GM12878 (cell line): ENCODE measurements at regions not wholly inside any gene's neighbourhood (a gene's known extent, or its start where the extent isn't known, plus 50 kb on each side); places are given as distances from the start of the nearest gene placed in this dataset.

Source experiments
- ATAC-seq: fragments of 200-7000 bp; cut with Tn5 transposase; 3 replicates; pipeline ENCODE4 v1.9.1; 2020; ENCODE audit warnings: mild to moderate bottlenecking, moderate library complexity
- BruUV-seq: library from RNA; stranded (reverse); fragments of 400-500 nt; replicated peaks from 2 replicates; lab custom pipeline; 2021; lab: Mats Ljungman, UMichigan
- CTCF ChIA-PET: fragments of 300-600 bp; sonication (Branson Sonifier 250); formaldehyde crosslinking; extraction: SDS; loops from one replicate; lab custom pipeline; 2021; ENCODE audit warnings: inconsistent platforms; lab: Yijun Ruan, JAX
- POLR2A ChIA-PET: fragments of 350-600 bp; formaldehyde crosslinking; extraction: SDS; loops from one replicate; lab custom pipeline; 2021; ENCODE audit warnings: inconsistent platforms; lab: Charles Lee
- RAD21 ChIA-PET: fragments of 300-600 bp; sonication (Branson Sonifier 250); formaldehyde crosslinking; loops from one replicate; lab custom pipeline; 2023; ENCODE audit warnings: antibody characterized with exemption; ENCODE audit not compliant: unreplicated experiment; lab: Charles Lee
- SMC1A ChIA-PET: fragments of 300-600 bp; sonication (Branson Sonifier 250); formaldehyde crosslinking; loops from one replicate; lab custom pipeline; 2023; ENCODE audit not compliant: unreplicated experiment, uncharacterized antibody; lab: Charles Lee
- DNase-seq: peaks from one replicate; pipeline ENCODE4 v3.0.0-alpha.2; 2011; ENCODE audit warnings: low read depth, low spot score
- FAIRE-seq: peaks from 3 replicates; lab custom pipeline; 2011; peaks lifted over from hg19 to GRCh38; lab: Jason Lieb, UNC
- H2AFZ ChIP-seq: 2 replicates; pipeline ENCODE4 v1.6.0; 2011; ENCODE audit warnings: low read depth, low read length, control low read depth; ENCODE audit not compliant: control insufficient read depth
- H3K27ac ChIP-seq: 2 replicates; pipeline ENCODE4 v1.5.1; 2011; ENCODE audit warnings: control low read depth; ENCODE audit not compliant: control insufficient read depth, insufficient read depth
- H3K27me3 ChIP-seq, 2 experiments: replicated peaks in 1 of 2; 2 replicates each; pipeline versions ENCODE4 v1.6.0 to v1.6.1; 2011; ENCODE audit warnings: low read length in 1 of 2; ENCODE audit not compliant: control insufficient read depth in 2 of 2, insufficient read depth in 2 of 2
- H3K36me3 ChIP-seq, 2 experiments: 2 replicates each; pipeline ENCODE4 v1.5.1; 2011; ENCODE audit warnings: low read length in 1 of 2; ENCODE audit not compliant: control insufficient read depth in 2 of 2, insufficient read depth in 2 of 2
- H3K4me1 ChIP-seq: 2 replicates; pipeline ENCODE4 v1.6.1; 2011; ENCODE audit warnings: mild to moderate bottlenecking, low read length, moderate library complexity, mixed read lengths; ENCODE audit not compliant: control insufficient read depth, insufficient read depth
- H3K4me2 ChIP-seq: 2 replicates; pipeline ENCODE4 v1.6.0; 2011; ENCODE audit warnings: control low read depth; ENCODE audit not compliant: control insufficient read depth, insufficient read depth
- H3K4me3 ChIP-seq: fragments of 200-600 bp; sonication (generic); 2 replicates; pipeline ENCODE4 v1.5.1; 2016
- H3K79me2 ChIP-seq: 2 replicates; pipeline ENCODE4 v1.6.0; 2011; ENCODE audit warnings: low read length; ENCODE audit not compliant: control insufficient read depth, insufficient read depth
- H3K9ac ChIP-seq: 2 replicates; pipeline ENCODE4 v1.8.0; 2011; ENCODE audit warnings: low read length, control low read depth, mixed read lengths; ENCODE audit not compliant: control insufficient read depth, insufficient read depth
- H3K9me3 ChIP-seq: replicated peaks from 3 replicates; pipeline ENCODE4 v1.5.1; 2011; ENCODE audit warnings: mild to moderate bottlenecking, low read length; ENCODE audit not compliant: control insufficient read depth, insufficient read depth
- H4K20me1 ChIP-seq: 2 replicates; pipeline ENCODE4 v1.6.0; 2011; ENCODE audit not compliant: control insufficient read depth, insufficient read depth
- ATF7 ChIP-seq: fragments of 450-650 bp; IDR thresholded peaks from 2 replicates; pipeline ENCODE4 v1.6.1; 2016; ENCODE audit warnings: low read depth, mild to moderate bottlenecking
- ESRRA ChIP-seq: IDR thresholded peaks from 2 replicates; pipeline ENCODE4 v1.6.1; 2012; ENCODE audit warnings: mild to moderate bottlenecking, low read length, improper control_type of control experiment
- HCFC1 ChIP-seq: fragments of 150-350 bp; IDR thresholded peaks from 2 replicates; pipeline ENCODE4 v1.6.1; 2014; ENCODE audit warnings: low read length
- IRF4 ChIP-seq: IDR thresholded peaks from 2 replicates; pipeline ENCODE4 v1.6.1; 2011; ENCODE audit warnings: low read depth, low read length
- SREBF2 ChIP-seq: IDR thresholded peaks from 2 replicates; pipeline ENCODE4 v1.6.1; 2012; ENCODE audit warnings: mild to moderate bottlenecking, low read length
- TCF12 ChIP-seq: IDR thresholded peaks from 2 replicates; pipeline ENCODE4 v1.6.1; 2011; ENCODE audit warnings: low read depth, mild to moderate bottlenecking, low read length
- WGBS: methylation state at CpG from one replicate; pipeline ENCODE4 v1.1.6; 2016; ENCODE audit warnings: low lambda C conversion rate; ENCODE audit not compliant: insufficient replicate concordance, insufficient coverage; ENCODE audit errors: missing lambda C conversion rate; 5-methylcytosine and 5-hydroxymethylcytosine counted together
- in situ Hi-C: fragments of 300-500 bp; cut with MboI; formaldehyde crosslinking; loops from 9 replicates; pipeline ENCODE4 v1.14.3; 2018; ENCODE audit warnings: mixed read lengths
- intact Hi-C: fragments of 100-400 bp; cut with micrococcal nuclease; formaldehyde crosslinking; loops from one replicate; pipeline ENCODE4 v1.14.2; 2022; ENCODE audit not compliant: unreplicated experiment

GRCh38 chr2:145360129-145360790 lies 840.3 kb upstream of the ZEB2 start (continued):
- TF ChIP-seq TCF12 = no peak
- TF ChIP-seq HCFC1 = no peak

- ChIA-PET CTCF (interaction anchor here (1.0 kb wide), 1 partner anchor 393 kb away, joined by 3 read pairs; no protein-coding TSS in a partner anchor), POLR2A (no interaction called here), RAD21 (no interaction called here), SMC1A (no interaction called here)
- DNase-seq = no peak
- WGBS = 64% methylated on average over 3 of the region's 3 CpGs
- FAIRE-seq = no peak
- intact Hi-C loops = no loop called here
- TF ChIP-seq ESRRA (no peak), IRF4 (no peak)
- no peak overlapping the region for H3K4me2 ChIP-seq
- H3K79me2 ChIP-seq = no peaks in the 10 kb centered on the region
- H3K36me3 ChIP-seq = no peaks in the 10 kb centered on the region
- H4K20me1 ChIP-seq = no peaks in the 10 kb centered on the region
- ATAC-seq = no peak
- H3K27me3 ChIP-seq = no peaks in the 10 kb centered on the region
- H3K4me1 ChIP-seq = no peaks in the 10 kb centered on the region
- no peak overlapping the region for H3K9ac ChIP-seq
- in situ Hi-C loops = no loop called here
- no peaks in the 10 kb centered on the region for H3K9me3 ChIP-seq
- no peak overlapping the region for H2AFZ ChIP-seq
- no peak overlapping the region for H3K27ac ChIP-seq
- no TSS peak for BruUV-seq
- no peak overlapping the region for H3K4me3 ChIP-seq
These were observed 839.6 kb upstream of the ZEB2 start for GRCh38 chr2:145359561-145359960.

GRCh38 chr2:145356056-145356455 lies 836.1 kb upstream of the ZEB2 start:
- FAIRE-seq = no peak

More at GRCh38 chr2:145356056-145356455, 836.1 kb upstream of the ZEB2 start:
- no TSS peak for BruUV-seq
- ChIA-PET POLR2A (no interaction called here), CTCF (no interaction called here), RAD21 (no interaction called here), SMC1A (interaction anchor here (0.8 to 1.8 kb wide), 2 partner anchors 10 to 397 kb away, joined by 3 to 5 read pairs; no protein-coding TSS in a partner anchor)
- no peak for ATAC-seq
- Histone ChIP-seq H3K4me1 (no peaks in the 10 kb centered on the region), H3K4me2 (no peak overlapping the region), H3K27me3 (no peaks in the 10 kb centered on the region), H3K27ac (no peak overlapping the region), H3K36me3 (no peaks in the 10 kb centered on the region), H3K79me2 (no peaks in the 10 kb centered on the region), H4K20me1 (no peaks in the 10 kb centered on the region), H3K9me3 (no peaks in the 10 kb centered on the region), H3K4me3 (no peak overlapping the region), H2AFZ (no peak overlapping the region), H3K9ac (no peak overlapping the region)
- TF ChIP-seq SREBF2 (no peak), ATF7 (no peak)
- no peak for DNase-seq
- in situ Hi-C loops = no loop called here
- intact Hi-C loops = no loop called here
